Upper lobe of left lung (tissue), 6 donors: ENCODE measurements at regions not wholly inside any gene's neighbourhood (a gene's known extent, or its start where the extent isn't known, plus 50 kb on each side); places are given as distances from the start of the nearest gene placed in this dataset.

Experiments
- ATAC-seq, 2 donors: fragments of 200-7000 bp; cut with Tn5 transposase; one replicate each; pipeline ENCODE4 v1.9.1; 2022; ENCODE audit warnings: mild to moderate bottlenecking in 2 of 2, moderate library complexity in 2 of 2; ENCODE audit not compliant: low FRiP score in 2 of 2
- DNase-seq, 2 donors: peaks; one replicate each; pipeline ENCODE4 v3.0.0-alpha.2; 2019 to 2020
- H3K27ac ChIP-seq, 4 donors: fragments of 200-600 bp; sonication (generic); one replicate each; pipeline ENCODE4 v1.5.1; 2016 to 2019
- H3K27me3 ChIP-seq, 4 donors: fragments of 200-600 bp; sonication (generic); one replicate each; pipeline ENCODE4 v1.5.1; 2017 to 2019
- H3K36me3 ChIP-seq, 4 donors: fragments of 200-600 bp; sonication (generic); one replicate each; pipeline ENCODE4 v1.5.1; 2016 to 2019
- H3K4me1 ChIP-seq, 4 donors: fragments of 200-600 bp; sonication (generic); one replicate each; pipeline ENCODE4 v1.5.1; 2018 to 2019
- H3K4me3 ChIP-seq, 4 donors: fragments of 200-600 bp; sonication (generic); one replicate each; pipeline ENCODE4 v1.5.1; 2017 to 2019; ENCODE audit warnings: mild to moderate bottlenecking in 2 of 4, moderate library complexity in 1 of 4
- H3K9me3 ChIP-seq, 4 donors: fragments of 200-600 bp; sonication (generic); one replicate each; pipeline ENCODE4 v1.5.1; 2018 to 2019
- EP300 ChIP-seq, 4 donors: sonication (generic); formaldehyde crosslinking; IDR thresholded peaks; one replicate each; pipeline ENCODE4 v1.5.1; 2017; ENCODE audit warnings: antibody characterized with exemption in 4 of 4, control low read depth in 2 of 4
- POLR2A ChIP-seq, 4 donors: fragments of 450-650 bp; IDR thresholded peaks; one replicate each; pipeline ENCODE4 v1.5.1; 2016 to 2017; ENCODE audit warnings: antibody characterized with exemption in 4 of 4, mild to moderate bottlenecking in 2 of 4
- POLR2AphosphoS5 ChIP-seq, 2 donors: sonication (generic); formaldehyde crosslinking; IDR thresholded peaks; one replicate each; pipeline ENCODE4 v1.5.1; 2017; ENCODE audit warnings: antibody characterized with exemption in 2 of 2
- WGBS, 2 donors: methylation state at CpG; one replicate each; pipeline ENCODE4 v1.1.5; 2017 to 2018; 5-methylcytosine and 5-hydroxymethylcytosine counted together
- TF ChIP-seq, protein P1 (sequence below), 6 experiments: fragments of 450-650 bp in 4 of 6; fragments of 200-600 bp in 2 of 6; sonication (generic) in 2 of 6; IDR thresholded peaks; one replicate each; pipeline ENCODE4 v1.5.1; 2016 to 2019; ENCODE audit warnings: antibody characterized with exemption in 6 of 6
- donor health status: DM: no; HTN: no; CAD: no; lungs with moderate emphysema.
- donor health status: DM: no; HTN: yes; CAD: no; lungs with severe emphysema.

DNA sequence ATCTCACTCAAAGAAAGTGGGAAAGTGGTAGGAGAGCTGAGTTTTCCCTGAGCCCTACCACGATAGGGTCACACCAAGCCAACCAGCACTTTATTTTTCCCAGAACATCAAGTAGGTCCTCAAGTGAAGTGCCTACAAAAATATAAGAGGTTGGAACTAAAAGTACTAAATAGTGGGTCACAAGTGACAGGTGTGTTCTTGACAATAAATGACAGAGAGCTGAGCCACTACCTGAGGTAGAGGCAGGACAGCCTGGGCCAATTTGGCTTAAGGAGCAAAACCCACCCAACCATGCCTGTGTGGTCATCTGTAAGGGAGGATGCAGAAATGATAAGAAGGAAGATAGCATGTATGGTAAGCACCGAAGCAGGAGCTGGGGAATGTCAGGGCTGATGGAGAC, 154.8 kb upstream of the SSTR4 start:
- TF ChIP-seq POLR2A (IDR thresholded peaks at IDR 0.05) (no peak), EP300 (IDR thresholded peaks at IDR 0.05) (no peak), POLR2AphosphoS5 (IDR thresholded peaks at IDR 0.05) (no peak)
- TF ChIP-seq, protein P1, sequence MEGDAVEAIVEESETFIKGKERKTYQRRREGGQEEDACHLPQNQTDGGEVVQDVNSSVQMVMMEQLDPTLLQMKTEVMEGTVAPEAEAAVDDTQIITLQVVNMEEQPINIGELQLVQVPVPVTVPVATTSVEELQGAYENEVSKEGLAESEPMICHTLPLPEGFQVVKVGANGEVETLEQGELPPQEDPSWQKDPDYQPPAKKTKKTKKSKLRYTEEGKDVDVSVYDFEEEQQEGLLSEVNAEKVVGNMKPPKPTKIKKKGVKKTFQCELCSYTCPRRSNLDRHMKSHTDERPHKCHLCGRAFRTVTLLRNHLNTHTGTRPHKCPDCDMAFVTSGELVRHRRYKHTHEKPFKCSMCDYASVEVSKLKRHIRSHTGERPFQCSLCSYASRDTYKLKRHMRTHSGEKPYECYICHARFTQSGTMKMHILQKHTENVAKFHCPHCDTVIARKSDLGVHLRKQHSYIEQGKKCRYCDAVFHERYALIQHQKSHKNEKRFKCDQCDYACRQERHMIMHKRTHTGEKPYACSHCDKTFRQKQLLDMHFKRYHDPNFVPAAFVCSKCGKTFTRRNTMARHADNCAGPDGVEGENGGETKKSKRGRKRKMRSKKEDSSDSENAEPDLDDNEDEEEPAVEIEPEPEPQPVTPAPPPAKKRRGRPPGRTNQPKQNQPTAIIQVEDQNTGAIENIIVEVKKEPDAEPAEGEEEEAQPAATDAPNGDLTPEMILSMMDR (IDR thresholded peaks at IDR 0.05), result no peak
- Histone ChIP-seq H3K4me3 (no peak overlapping the region), H3K9me3 (no peaks in the 10 kb centered on the region), H3K27me3 (no peaks in the 10 kb centered on the region), H3K36me3 (no peaks in the 10 kb centered on the region), H3K27ac (no peak overlapping the region), H3K4me1 (no peaks in the 10 kb centered on the region)
- DNase-seq, result no peak
- no peak for ATAC-seq
- WGBS, 2 donors, result 63 to 70% methylated on average over 2 of the region's 2 CpGs

DNA sequence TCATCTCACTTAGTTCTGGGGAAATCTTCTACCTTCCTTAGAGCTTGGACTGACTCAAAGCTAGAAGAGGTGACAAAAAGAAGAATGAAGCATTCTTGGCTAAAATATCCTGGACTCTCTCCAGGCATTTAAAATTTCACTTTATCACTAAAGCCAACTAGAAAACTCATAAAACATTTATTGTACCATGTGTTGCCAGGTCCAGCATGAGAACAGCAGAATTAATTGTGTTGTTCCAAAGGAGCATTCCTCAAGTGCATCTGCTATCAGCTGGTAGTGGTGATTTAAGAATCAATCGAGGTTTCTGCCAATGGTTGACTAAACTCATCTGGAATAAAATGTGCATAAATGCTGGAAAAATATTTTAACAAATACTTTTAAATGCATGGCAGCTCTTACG, 147.3 kb upstream of the SSTR4 start:
- H3K27me3 ChIP-seq, result no peaks in the 10 kb centered on the region
- 79 to 88% methylated on average over 2 of the region's 2 CpGs for WGBS, 2 donors
- no peak overlapping the region for H3K4me3 ChIP-seq
- no peaks in the 10 kb centered on the region for H3K4me1 ChIP-seq
- H3K27ac ChIP-seq, result no peak overlapping the region
- no peaks in the 10 kb centered on the region for H3K9me3 ChIP-seq
- no peak for TF ChIP-seq POLR2AphosphoS5 (IDR thresholded peaks at IDR 0.05)
- TF ChIP-seq, protein P1 (IDR thresholded peaks at IDR 0.05), result no peak
- ATAC-seq (no peak), DNase-seq (no peak)
- H3K36me3 ChIP-seq, result no peaks in the 10 kb centered on the region

DNA sequence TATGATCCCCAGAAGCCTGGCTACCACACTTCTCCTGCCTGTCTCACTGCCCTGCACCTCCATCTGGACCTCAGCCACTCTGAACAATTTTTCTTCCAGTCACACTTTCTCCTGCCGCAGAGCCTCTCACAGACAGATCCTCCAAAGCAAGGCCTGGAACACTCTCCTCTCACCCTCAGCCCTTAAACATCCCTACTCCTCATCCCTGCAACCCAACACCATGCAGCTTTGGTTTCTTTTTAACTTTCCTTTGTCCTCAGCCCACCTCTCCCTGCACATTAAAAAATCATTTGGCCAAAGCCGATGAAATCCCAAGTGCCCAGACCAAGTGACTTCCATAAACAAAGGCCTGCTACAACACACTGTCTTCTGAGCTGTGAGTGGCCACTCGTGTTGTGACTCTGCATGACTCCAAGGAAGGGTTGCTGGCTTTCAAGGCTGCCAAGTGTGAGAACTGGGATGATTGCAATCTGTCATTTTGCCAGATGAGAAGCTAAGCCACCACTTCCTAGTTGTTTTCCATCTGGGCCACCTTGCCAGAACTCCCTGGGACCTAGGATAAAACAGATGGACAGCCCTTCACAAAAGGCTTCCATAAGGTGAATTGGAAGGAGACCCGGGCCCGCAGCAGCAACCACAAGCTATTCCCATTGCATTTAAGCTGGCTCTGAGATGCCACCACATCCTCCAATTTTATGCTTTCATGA, 144.4 kb upstream of the SSTR4 start:
- WGBS, 2 donors, result 78 to 79% methylated on average over 5 of the region's 5 CpGs
- H3K9me3 ChIP-seq, result no peaks in the 10 kb centered on the region
- no peak overlapping the region for H3K4me3 ChIP-seq
- ATAC-seq (no peak), DNase-seq (no peak)
- H3K27me3 ChIP-seq, result no peaks in the 10 kb centered on the region
- no peaks in the 10 kb centered on the region for H3K36me3 ChIP-seq
- H3K4me1 ChIP-seq, result no peaks in the 10 kb centered on the region
- H3K27ac ChIP-seq, result no peak overlapping the region
- TF ChIP-seq POLR2AphosphoS5 (IDR thresholded peaks at IDR 0.05) (no peak), EP300 (IDR thresholded peaks at IDR 0.05) (no peak), POLR2A (IDR thresholded peaks at IDR 0.05) (no peak)
- TF ChIP-seq, protein P1 (IDR thresholded peaks at IDR 0.05), result no peak

DNA sequence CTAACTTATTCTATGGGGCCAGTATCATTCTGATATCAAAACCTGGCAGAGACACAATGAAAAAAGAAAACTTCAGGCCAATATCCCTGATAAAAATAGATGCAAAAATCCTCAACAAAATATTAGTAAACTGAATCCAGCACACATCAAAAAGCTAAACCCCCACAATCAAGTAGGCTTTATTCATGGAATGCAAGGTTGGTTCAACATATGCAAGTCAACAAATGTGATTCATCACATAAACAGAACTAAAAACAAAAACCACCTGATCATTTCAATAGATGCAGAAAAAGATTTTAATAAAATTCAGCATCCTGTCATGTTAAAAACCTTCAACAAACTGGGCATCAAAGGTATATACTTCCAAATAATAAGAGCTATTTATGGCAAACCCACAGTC, 133.9 kb upstream of the SSTR4 start:
- Histone ChIP-seq H3K27me3 (no peaks in the 10 kb centered on the region), H3K9me3 (peaks cover 0 to 15% (median 10%) of the 10 kb centered on the region in 4 donors), H3K27ac (no peak overlapping the region), H3K4me3 (no peak overlapping the region), H3K36me3 (no peaks in the 10 kb centered on the region), H3K4me1 (no peaks in the 10 kb centered on the region)
- TF ChIP-seq, protein P1 (IDR thresholded peaks at IDR 0.05), result no peak
- no peak for TF ChIP-seq POLR2AphosphoS5 (IDR thresholded peaks at IDR 0.05)
- TF ChIP-seq EP300 (IDR thresholded peaks at IDR 0.05), result no peak
- TF ChIP-seq POLR2A (IDR thresholded peaks at IDR 0.05), result no peak
- DNase-seq (no peak), ATAC-seq (no peak)

DNA sequence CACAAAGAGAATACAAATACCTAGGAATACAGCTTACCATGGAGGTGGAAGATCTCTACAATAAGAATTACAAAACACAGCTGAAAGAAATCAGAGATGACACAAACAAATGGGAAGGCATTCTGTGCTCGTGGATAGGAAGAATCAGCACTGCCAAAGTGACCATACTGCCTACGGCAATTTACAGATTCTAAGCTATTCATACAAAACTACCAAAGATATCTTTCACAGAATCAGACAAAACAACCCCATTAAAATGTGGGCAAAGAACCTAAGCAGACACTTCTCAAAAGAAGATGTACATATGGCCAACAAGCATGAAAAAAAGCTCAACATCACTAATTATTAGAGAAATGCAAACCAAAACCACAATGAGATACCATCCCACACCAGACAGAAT, 133.2 kb upstream of the SSTR4 start:
- no peak overlapping the region for H3K27ac ChIP-seq
- peaks cover 0 to 15% (median 10%) of the 10 kb centered on the region in 4 donors for H3K9me3 ChIP-seq
- no peak for DNase-seq
- H3K27me3 ChIP-seq, result no peaks in the 10 kb centered on the region
- no peak for ATAC-seq
- 71 to 93% methylated on average over 2 of the region's 2 CpGs for WGBS, 2 donors
- H3K4me1 ChIP-seq, result no peaks in the 10 kb centered on the region
- no peaks in the 10 kb centered on the region for H3K36me3 ChIP-seq
- TF ChIP-seq EP300 (IDR thresholded peaks at IDR 0.05) (no peak), POLR2A (IDR thresholded peaks at IDR 0.05) (no peak), POLR2AphosphoS5 (IDR thresholded peaks at IDR 0.05) (no peak)
- TF ChIP-seq, protein P1 (IDR thresholded peaks at IDR 0.05), result no peak
- H3K4me3 ChIP-seq, result no peak overlapping the region
